Fibroblast of lung (primary cell): ENCODE measurements at regions not wholly inside any gene's neighbourhood (a gene's known extent, or its start where the extent isn't known, plus 50 kb on each side); places are given as distances from the start of the nearest gene placed in this dataset.

ENCODE experiments used
- DNase-seq, 2 donors: peaks; one replicate each; pipeline versions ENCODE4 v3.0.0 to v3.0.0-alpha.2; 2010; ENCODE audit warnings: low read depth in 2 of 2
- H2AFZ ChIP-seq: 2 replicates; pipeline ENCODE4 v1.5.1; 2012; ENCODE audit warnings: low read length, control low read depth, inconsistent platforms
- H3K27ac ChIP-seq: 2 replicates; pipeline ENCODE4 v1.5.1; 2011; ENCODE audit warnings: low read length, control low read depth; ENCODE audit not compliant: insufficient read depth
- H3K27me3 ChIP-seq: 2 replicates; pipeline ENCODE4 v1.5.1; 2011; ENCODE audit warnings: mild to moderate bottlenecking, low read length; ENCODE audit not compliant: control insufficient read depth, insufficient read depth
- H3K36me3 ChIP-seq: 2 replicates; pipeline ENCODE4 v1.5.1; 2011; ENCODE audit warnings: low read length; ENCODE audit not compliant: control insufficient read depth, insufficient read depth
- H3K4me1 ChIP-seq: 2 replicates; pipeline ENCODE4 v1.5.1; 2011; ENCODE audit warnings: low read length; ENCODE audit not compliant: control insufficient read depth, insufficient read depth; ENCODE audit errors: extremely low read depth
- H3K4me2 ChIP-seq: 2 replicates; pipeline ENCODE4 v1.5.1; 2011; ENCODE audit warnings: low read length, control low read depth; ENCODE audit not compliant: insufficient read depth; ENCODE audit errors: extremely low read depth
- H3K4me3 ChIP-seq, 4 experiments: fragments of 200-600 bp in 1 of 4; sonication (generic) in 1 of 4; replicated peaks in 1 of 4; 2 replicates each; pipeline ENCODE4 v1.5.1; 2011 to 2016; ENCODE audit warnings: low read length in 4 of 4, low read depth in 3 of 4, mild to moderate bottlenecking in 3 of 4, control low read depth in 2 of 4, inconsistent platforms in 1 of 4, mixed read lengths in 1 of 4; ENCODE audit not compliant: insufficient read depth in 1 of 4; ENCODE audit errors: control extremely low read depth in 1 of 4
- H3K79me2 ChIP-seq: 2 replicates; pipeline ENCODE4 v1.5.1; 2012; ENCODE audit warnings: mild to moderate bottlenecking, low read length, inconsistent platforms; ENCODE audit not compliant: control insufficient read depth, insufficient read depth
- H3K9ac ChIP-seq: 2 replicates; pipeline ENCODE4 v1.5.1; 2011; ENCODE audit warnings: mild to moderate bottlenecking, low read length, control low read depth; ENCODE audit not compliant: insufficient read depth
- H3K9me3 ChIP-seq: 2 replicates; pipeline ENCODE4 v1.5.1; 2012; ENCODE audit warnings: low read depth, low read length; ENCODE audit not compliant: control insufficient read depth, insufficient read depth
- H4K20me1 ChIP-seq: 2 replicates; pipeline ENCODE4 v1.5.1; 2011; ENCODE audit warnings: low read length; ENCODE audit not compliant: control insufficient read depth, insufficient read depth; ENCODE audit errors: extremely low read depth
- CTCF ChIP-seq, 2 donors: IDR thresholded peaks in 1 of 2; conservative IDR thresholded peaks in 1 of 2; 1 replicate in 1 of 2; 2 replicates in 1 of 2; pipeline ENCODE4 v1.5.1; 2011 to 2012; ENCODE audit warnings: low read length in 2 of 2, control low read depth in 1 of 2, inconsistent platforms in 1 of 2, low read depth in 1 of 2, mild to moderate bottlenecking in 1 of 2
- EZH2 ChIP-seq: IDR thresholded peaks from 2 replicates; pipeline ENCODE4 v1.5.1; 2012; ENCODE audit warnings: low read length, control low read depth, mild to moderate bottlenecking; ENCODE audit errors: missing control alignments

- Histone ChIP-seq H3K79me2 (no peaks in the 10 kb centered on the region), H3K9me3 (no peaks in the 10 kb centered on the region), H3K27ac (no peak overlapping the region), H3K36me3 (no peaks in the 10 kb centered on the region), H3K27me3 (no peaks in the 10 kb centered on the region), H2AFZ (no peak overlapping the region), H4K20me1 (no peaks in the 10 kb centered on the region), H3K4me2 (no peak overlapping the region), H3K4me3 (no peak overlapping the region), H3K4me1 (peaks cover 6% of the 10 kb centered on the region), H3K9ac (no peak overlapping the region)
- TF ChIP-seq CTCF (conservative IDR thresholded peaks at IDR 0.05 in 1 of 2, IDR thresholded peaks at IDR 0.05 in 1 of 2; ENCODE audit: low read depth in 1 of 2, low read length in 2 of 2): no peak
- no peak for TF ChIP-seq EZH2
- no peak for DNase-seq
Observed at GRCh38 chr9:90296539-90296938, 346.1 kb downstream of the DIRAS2 start.

GRCh38 chr9:90299968-90300367 lies 342.7 kb downstream of the DIRAS2 start:
- DNase-seq: no peak

GRCh38 chr9:90300611-90301276 lies 341.9 kb downstream of the DIRAS2 start:
- DNase-seq: no peak
- Histone ChIP-seq H3K36me3 (no peaks in the 10 kb centered on the region), H3K27me3 (no peaks in the 10 kb centered on the region), H3K9ac (peak overlapping the region; percentile 32), H3K9me3 (no peaks in the 10 kb centered on the region), H3K4me1 (peaks cover 7% of the 10 kb centered on the region), H3K27ac (peak overlapping the region; percentile 80), H4K20me1 (no peaks in the 10 kb centered on the region), H3K4me2 (peak overlapping the region; percentile 64), H2AFZ (peak overlapping the region; percentile 75), H3K4me3 (no peak overlapping the region), H3K79me2 (no peaks in the 10 kb centered on the region)
- TF ChIP-seq CTCF (conservative IDR thresholded peaks at IDR 0.05 in 1 of 2, IDR thresholded peaks at IDR 0.05 in 1 of 2; ENCODE audit: low read depth in 1 of 2, low read length in 2 of 2) (no peak), EZH2 (no peak)

More at GRCh38 chr9:90299968-90300367, 342.7 kb downstream of the DIRAS2 start:
- Histone ChIP-seq H3K9me3 (no peaks in the 10 kb centered on the region), H3K4me3 (no peak overlapping the region), H3K4me2 (no peak overlapping the region), H3K9ac (no peak overlapping the region), H3K36me3 (no peaks in the 10 kb centered on the region), H2AFZ (no peak overlapping the region), H3K27ac (no peak overlapping the region), H3K27me3 (no peaks in the 10 kb centered on the region), H3K4me1 (peaks cover 7% of the 10 kb centered on the region), H4K20me1 (no peaks in the 10 kb centered on the region), H3K79me2 (no peaks in the 10 kb centered on the region)
- TF ChIP-seq EZH2 (no peak), CTCF (conservative IDR thresholded peaks at IDR 0.05 in 1 of 2, IDR thresholded peaks at IDR 0.05 in 1 of 2; ENCODE audit: low read depth in 1 of 2, low read length in 2 of 2) (no peak)
